ENCODE measurements at regions not wholly inside any gene's neighbourhood (a gene's known extent, or its start where the extent isn't known, plus 50 kb on each side); places are given as distances from the start of the nearest gene placed in this dataset.

DNA sequence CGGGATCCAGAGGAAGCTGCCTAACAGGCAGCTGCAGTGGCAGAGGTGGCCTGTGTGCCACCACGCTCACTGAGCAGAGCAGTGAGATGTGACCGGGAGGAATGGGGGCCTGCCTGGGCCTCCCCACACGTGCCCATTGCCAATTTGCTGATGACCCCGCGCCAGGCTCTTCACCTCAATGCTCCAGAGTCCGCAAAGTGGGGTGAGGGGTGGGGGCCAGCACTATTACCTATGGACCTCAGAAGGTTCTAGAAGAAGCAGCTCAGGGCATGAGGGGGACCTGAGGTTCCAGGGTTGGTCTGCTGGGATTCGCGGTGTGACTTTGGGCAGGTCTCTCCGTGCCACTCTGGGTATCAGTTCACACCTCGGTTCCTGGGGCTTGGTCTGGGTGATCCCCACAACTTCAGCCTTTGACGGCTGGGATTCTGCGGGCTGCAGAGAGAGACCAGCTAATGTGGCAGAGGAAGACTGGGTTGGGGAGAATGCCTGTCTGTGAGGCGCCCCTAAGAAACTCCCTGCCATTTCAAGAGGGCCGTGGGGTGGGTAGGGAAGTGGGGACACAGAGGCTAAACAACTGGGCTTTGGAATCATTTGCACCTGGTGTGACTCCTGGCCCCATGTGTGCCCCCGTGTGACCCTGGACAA lies 231.0 kb upstream of the MVB12B start:
- no peak for DNase-seq

DNA sequence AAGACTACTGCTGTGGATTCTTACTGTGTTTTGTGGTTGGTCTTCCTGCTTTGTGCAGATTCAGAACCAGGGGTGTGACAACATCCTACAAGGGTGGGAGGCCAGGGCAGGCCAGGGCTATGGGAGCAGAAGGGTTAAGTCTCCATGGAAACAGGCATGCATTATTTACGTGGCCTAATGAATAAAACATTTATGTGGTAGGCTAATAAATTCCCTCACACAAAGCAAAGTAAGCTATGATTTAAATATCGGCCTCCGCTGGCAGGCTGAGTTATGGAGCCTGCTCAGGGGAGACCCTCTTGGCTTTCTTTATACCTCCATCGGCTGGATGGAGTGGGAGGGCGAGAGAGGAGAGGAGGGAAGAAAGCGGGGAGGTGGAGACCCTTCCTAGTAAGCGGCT lies 230.3 kb upstream of the MVB12B start:
- DNase-seq, result no peak

DNA sequence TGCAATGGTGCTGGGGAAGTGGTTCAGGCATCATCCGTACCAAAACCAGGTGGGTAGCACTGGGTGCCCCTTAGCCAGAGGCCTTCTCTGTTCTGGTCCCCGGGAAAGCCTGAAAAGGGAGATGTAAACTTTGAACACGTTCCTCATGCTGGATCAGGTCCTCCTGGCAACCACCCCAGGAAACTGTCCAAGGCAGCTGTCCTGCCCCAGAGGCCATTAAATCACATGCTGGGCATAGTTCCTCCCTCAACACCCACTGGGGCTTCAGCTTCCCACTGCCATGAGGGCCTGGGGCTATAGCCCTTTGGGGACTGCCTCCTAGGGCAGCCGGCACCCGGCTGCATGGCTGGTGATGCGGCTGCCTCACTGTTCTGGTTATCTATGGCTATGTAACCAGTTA lies 228.9 kb upstream of the MVB12B start:
- no peak for DNase-seq

DNA sequence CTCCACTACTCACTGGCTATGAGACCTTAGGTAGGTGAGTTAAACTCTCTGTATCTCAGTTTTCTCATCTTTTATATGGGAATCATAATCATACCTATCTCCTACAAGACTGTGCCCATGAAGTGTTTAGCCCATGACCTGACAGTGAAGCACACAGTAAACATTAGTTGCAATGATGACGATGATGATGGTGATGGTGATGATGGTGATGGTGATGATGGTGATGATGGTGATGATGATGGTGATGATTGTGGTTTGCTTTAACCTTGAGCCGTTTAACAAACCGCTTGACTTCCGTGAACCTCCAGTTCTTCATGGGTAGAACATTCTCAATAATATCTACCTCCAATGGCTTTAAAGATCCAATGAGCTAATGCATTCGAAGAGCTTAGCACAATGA lies 220.2 kb upstream of the MVB12B start:
- no peak for DNase-seq

DNA sequence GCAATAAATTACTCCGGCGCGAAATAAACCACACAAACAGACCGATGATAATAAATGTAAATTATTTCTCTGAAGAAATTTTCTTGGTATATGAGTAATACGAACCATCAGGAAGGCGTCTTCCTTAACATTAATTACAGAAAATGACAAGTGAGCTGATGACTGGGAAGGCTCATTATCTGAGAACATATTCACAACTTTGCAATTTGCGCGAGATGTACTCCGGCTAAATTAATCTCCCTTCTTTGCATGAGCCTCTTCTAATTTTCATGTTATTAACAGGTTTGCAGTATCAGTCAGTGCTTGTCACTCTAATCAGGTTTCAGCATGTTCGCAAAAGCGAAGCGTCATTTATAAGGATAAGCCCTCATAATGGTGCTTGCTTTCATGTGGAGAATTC lies 218.9 kb upstream of the MVB12B start:
- DNase-seq, result no peak

DNA sequence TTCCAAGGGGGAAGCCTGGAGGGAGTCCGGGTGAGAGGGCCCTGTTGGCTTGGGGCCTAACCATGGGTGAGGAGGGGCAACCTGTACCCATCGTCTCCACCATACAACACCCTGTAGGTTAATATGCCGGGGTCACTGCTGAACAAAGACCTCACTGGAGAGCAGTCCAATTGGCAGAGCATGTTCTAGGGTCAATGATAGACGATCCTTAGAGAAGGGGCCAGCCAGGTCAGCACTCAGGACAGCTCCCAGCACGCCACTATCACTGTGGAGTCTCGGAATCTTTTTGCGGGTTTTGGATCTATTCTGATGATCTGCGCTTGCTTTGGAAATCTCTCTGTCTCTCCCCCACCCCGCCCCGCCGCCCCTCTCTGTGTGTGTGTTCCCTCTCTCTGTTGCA lies 218.4 kb upstream of the MVB12B start:
- DNase-seq, result no peak

DNA sequence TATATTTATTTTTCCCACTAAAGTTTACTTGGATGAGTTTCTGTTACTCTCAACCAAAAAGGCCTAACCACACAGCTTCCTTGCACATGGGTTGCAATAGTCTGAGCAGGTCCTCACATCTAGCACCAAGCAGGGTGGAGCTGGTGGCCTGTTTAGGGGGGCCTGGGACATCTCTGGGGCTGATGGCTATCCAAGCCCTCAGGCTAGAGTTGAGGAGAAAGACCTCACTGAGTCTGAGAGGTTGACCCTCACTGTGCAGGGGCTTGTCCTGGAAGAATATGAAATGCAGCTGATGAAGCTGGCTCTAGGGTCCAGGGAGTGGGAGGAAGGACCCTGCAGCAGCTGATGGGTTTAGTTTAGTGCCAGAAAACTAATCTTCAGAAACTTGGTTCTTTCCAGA lies 217.1 kb upstream of the MVB12B start:
- DNase-seq, result no peak

DNA sequence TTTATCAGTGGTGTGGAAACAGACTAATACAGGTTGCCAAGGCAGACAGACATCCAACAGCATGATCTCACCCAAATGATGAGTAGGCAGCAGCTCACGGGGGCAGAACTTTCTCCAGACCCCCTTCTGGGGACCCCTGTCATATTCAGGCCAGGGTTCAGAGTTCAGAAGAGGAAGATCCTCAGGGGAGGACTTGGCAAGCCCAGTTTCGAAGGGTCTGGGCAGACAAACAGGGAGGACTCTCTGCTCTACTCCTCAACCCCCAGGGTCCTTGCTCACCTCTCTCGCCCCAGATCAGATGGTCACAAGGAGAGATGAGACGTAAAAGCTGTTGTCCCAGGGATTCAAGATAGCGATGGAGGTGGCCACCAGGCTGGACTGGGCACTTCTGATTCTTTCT lies 215.1 kb upstream of the MVB12B start:
- no peak for DNase-seq

DNA sequence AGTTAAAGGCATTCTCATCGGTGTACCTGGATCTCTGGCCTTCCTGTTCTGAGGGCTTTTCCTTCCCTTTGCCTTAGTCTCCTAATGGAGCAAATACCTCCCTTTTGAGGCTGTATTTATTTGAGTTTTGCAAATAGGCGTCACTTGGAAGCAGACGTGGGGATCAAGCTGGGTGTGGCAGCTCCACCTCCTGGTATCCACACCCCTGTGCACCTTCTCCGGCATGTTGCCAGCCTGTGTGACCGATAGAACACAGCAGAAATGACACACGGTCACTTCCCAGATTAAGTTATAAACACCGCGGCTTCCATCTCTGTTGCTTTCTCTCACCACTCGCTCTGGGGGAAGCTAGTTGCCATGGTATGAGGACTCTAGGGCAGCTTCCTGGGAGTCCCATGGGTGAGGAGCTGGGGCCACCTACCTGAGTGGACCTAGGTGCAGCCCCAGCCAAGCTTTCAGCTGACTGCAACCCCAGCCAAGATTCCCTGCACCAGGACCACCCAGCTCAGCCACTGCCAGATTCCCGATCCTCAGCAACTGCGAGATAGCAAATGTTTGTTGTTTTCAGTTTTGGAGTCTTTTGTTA lies 214.4 kb upstream of the MVB12B start:
- no peak for DNase-seq

DNA sequence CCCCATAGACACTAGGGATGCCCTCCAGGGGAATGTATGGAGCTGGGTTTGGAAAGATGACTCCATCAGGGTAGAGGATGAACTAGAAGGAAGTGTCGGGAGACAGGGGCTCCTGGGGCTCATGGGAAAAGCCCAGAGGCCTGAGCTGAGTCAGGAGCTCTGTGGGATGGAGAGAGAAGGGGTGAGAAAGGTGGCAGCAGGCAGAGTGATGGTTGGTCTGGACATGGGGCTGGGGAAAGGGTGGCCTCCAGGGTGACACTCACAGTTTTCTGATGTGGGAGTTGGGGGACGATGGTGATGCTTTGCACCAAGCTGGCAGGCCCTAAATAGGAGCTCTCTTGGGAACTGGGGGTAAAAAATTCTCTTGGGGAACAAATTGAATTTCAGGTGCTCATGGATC lies 213.5 kb upstream of the MVB12B start:
- DNase-seq, result no peak

DNA sequence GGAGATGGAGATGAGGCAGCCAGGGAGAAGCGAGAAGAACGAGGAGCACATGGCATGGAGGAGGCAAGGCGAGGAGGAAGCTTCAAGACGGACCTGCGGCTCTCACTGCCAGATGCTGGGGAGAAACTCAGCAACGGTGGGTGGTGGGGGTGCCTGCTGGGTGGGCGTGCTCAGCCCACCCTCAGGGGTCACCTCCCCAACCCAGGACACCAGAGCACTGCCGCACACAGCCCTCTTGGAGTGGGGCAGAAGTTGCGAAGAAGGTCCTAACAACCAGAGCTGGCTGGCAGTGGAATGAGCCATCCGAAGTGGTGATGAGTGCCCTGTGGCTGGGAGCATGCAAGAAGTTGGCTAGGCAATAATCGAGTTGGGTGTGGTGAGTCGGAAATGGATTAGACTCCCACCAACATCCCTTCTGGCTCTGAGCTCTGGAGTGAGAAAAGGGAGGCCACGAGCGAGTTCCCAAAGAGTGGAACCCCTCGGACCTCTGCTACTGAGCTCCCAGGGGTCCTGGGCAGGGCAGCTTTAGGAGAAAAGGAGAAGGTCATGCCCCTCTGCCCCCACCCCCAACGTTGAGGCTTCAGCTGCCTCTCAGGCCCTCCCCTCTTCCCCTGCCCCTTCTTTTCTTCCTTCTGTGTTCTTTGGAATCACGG lies 212.7 kb upstream of the MVB12B start:
- DNase-seq, result no peak

DNA sequence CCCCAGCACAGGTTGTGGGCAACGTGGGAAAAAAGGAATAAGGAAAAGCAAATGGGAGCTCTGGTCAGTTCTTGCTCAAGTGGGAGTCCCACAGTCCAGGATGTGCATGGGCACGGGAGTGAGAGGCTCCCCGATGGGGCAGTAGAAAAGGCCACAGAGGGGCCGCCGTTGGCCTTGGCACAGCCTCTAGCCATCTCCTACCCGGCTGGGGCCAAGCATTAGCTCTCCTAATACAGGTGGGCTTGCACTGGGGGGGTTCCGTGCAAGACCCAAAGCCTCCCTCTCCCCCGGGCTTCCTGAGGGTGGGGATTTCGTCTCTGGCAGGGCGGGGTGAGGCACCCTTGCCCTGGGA lies 212.2 kb upstream of the MVB12B start:
- no peak for DNase-seq

DNA sequence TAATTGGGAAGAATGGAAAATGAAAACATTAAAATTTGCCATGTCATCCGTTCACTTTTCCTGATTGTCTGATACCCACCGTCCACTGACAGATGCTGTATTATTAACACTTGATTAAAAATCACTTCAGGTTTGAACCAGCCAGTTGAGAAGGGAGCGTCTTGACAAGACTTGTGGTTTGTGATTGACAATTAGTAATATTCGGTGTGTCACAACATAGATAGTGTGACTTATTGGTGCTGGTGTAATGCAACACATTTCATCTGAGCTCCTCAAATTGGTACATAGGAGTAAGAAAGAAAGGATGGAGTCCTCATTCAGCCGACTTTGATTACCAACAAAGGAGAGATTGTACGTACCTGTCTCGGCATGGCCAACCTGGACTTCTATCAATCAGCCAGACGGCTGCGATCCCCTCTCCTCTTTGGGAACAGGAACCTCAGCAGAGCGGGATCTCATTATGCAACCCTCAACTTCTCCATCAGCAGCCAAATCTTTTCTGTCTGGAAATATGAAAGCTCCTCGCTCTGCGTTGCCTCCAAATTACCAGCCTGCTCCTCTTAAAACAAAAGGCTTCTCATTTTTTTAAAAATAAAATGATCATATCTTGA lies 211.7 kb upstream of the MVB12B start:
- DNase-seq, result no peak

DNA sequence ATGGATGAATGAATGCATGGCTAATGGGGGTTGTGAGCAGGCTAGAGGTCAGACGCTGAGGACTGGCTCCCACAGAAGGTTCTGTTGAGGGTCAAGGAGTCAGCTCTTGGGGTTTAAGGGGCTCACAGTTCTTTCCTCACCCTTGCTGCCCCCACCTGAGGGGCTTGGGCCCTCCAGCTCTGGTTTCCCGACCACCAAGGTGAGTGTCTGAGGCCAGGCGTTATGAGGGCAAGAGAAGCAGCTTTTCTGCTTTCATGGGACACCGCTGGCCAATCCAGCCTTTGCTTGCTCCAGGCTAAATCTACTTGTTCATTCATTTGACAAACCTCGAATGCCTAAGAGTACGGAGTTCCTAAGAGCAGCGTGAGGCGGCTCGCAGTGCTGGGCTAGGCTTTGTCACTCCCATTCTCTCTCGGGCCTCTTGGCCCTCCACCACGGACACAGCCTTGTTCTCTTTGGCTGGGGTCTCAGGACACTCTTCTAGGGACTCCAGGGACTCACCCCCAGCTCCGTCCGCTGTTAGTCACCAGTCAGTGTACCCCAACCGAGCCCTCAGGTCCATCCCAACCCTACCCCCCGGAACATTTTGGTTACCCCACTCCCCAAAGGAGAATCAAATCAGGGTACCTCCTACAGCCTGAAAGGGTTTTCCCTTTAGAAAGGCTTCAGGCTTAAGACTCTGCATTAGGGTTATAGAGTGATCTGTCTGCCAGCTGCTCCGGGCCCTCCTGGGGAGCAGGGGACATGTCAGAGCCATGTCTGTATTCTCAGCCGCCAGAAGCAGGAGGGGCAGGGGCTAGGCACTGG lies 210.1 kb upstream of the MVB12B start:
- DNase-seq, result no peak

DNA sequence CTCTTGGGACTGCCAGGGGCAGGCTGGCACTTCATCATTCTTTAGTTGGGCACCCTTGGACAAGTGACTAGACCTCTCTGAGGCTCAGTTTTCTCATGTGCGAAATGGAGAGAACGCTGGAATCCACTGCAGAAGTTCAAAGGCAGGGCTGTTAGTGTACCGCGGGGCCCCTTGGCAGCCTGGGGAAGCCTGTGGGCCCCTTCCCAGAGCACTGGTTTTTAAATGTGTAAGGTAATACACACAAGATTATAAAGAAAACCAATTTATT lies 209.5 kb upstream of the MVB12B start:
- DNase-seq, result no peak

DNA sequence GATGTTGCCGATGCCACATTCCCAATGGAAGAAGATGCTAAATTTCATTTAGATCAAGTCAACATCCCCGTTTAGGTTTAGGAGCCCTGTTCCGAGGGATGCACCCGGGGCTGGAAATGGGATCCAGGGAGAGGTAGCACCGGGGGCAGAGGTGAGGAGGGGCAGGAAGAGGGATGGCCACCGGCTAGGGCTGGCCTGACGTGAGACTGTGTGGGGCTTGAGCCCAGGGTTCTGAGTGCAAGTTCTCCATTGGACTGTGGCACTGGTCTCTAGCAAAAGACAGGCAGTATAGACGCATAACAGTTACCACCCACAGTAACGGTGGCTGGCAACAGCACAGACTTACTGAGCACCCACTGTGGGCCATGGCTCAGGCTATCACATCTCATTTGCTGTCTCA lies 209.0 kb upstream of the MVB12B start:
- DNase-seq, result no peak

DNA sequence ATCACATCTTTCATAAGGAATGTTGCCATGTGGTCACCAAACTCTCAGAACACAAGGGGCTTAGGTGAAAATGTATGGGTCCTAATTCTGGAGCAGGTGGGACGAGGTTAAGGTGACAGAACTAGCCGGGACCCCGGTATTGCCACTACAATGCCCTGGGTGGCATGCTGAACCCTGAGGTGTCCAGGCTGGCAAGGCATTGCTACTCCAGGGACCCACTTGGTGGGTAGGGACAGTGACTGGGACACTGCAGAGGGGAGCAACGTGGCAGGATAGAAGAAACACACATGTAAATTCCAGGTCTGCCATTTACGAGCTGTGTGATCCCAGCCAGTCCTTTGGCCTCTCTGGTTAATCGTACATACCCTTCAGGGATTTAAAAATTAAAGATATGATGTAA lies 206.9 kb upstream of the MVB12B start:
- no peak for DNase-seq

DNA sequence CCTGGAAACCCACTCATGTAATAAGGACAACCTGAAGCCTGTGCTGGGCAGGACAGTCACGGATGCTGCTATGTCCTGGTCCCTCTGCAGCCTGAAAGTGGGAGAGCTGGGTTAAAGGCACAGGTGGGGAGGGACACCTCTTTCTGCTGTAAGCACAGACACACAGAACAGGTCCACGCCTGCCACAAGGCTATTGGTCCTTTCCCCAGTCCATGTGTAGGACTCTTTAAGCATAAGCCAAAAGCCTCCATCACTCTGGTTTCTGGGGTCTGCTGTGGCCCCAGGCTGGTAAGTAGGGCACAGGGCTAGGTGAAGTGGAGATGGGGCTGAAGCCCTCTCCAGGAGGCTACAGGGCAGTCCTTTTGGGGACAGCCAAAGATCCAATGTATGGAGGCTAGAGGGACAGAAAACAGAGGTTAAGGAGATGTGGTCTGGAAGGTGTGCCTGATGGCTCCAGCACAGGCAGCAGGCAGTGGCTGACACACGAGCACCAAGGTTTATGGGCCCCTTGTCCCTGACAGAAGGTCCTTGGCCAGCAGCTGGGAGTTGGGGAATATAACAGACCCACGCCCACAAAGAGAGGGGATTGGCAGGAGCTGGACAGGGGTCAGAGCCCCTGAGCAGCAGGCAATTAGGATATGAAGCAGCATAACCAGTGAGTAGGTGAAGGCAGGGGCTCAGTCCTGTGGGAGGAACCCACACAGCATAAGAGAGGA lies 203.6 kb upstream of the MVB12B start:
- no peak for DNase-seq

DNA sequence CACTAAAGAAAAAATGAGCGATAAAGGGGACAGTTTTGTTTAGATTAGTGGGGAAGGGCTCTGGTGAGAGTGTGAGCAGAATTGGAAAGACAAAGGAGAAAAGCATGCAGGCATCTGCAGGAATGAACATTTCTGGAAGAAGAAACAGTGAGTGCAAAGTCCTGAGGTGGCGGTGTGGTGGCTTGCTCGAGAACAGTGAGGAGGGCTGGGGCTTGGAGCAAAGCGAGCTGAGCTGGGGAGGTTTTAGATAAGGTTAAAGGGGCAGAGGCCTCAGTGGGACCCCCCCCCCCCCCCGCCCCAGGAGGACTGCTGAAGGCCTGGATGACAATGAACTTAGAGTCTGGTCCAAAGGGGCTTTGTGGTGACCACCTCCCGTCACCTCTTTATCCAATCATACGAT lies 202.7 kb upstream of the MVB12B start:
- DNase-seq, result no peak

DNA sequence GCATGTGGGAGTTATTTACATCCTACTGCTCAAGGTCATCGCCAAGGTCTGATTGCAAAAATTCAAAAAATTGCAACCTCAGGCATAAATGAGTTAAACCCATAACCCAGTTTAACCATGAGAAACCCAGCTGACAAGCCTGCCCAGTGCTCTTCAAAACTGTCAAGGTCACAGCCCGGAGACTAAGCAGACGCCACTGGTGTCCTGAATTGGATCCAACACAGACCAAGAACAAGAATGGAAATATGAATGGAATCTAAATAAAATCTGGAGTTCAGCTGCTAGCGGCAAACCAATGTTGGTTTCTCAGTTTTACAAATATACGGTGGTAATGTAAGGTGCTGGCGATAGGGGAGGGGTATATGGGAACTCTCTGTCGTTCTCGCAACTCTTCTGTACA lies 201.5 kb upstream of the MVB12B start:
- DNase-seq, result no peak

DNA sequence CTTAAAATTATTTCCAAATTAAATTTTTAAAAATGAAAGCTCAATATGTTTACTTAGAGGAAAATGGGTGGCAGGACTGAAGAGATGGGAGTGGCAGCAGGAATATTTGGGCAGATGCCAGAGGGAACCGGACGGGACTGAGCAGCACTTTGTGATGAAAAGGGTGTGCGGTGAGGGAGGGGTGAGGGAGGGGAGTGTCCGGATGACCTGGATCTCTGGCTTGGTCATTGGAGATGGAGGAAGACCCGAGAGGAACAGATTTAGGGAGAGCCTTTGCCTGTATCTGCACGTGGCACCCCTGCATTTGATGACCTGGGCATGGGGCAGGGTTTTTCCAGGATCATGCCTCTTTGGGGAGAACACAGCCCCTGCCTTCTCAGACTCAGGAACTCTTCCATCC lies 201.1 kb upstream of the MVB12B start:
- DNase-seq, result no peak

DNA sequence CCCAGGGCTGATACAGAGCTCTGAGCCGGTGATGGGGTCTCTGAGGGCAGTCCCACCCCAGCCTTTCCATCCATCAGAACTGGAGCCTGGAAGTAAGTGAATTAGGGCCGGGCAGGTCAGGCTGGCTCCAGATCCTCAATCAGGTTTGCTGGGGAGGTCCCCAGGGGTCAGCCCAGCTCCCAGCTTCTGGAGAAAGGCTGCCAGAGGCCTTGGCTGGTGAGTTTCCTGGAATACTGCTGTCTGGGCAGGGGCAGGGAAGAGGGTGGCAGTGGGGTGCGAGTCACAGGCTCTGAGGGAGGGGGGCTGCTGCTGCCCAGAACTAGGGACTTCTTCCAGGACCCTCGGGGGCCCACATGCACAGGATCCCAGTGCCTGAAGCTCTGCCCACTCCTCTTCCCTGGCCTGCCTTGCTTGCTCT lies 200.6 kb upstream of the MVB12B start:
- DNase-seq, result no peak

DNA sequence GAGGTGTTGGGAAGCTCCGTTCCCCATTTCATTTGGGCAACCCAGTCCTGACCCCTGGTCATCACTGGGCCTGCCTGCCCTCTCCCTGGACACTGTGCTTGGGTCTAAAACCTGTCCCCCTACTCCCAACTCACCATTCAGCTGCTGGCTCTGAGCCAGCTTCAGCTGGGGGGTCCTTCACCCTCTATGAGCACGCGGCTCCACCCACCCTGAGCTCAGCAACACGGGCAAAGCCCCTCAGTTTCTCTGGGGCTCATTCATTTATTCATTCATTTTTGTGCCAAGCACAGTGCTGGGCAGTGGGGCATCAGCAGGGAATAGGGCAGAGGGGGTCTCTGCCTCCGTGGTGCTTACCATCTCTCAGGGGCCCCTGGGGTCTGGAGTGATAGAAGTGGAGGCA lies 199.8 kb upstream of the MVB12B start:
- DNase-seq, result no peak

All from hematopoietic multipotent progenitor cell treated with erythropoietin and hydrocortisone succinate and interleukin-3 and kit ligand, for 8 days (in vitro differentiated cells).